ENCODE measurements at regions not wholly inside any gene's neighbourhood (a gene's known extent, or its start where the extent isn't known, plus 50 kb on each side); places are given as distances from the start of the nearest gene placed in this dataset.
"Not testable (repeated sequence)": the region's sequence is repeated elsewhere in the genome, so short reads cannot be mapped to it uniquely, and the experiment has no call there.

GRCh38 chr15:35243758-35244157 is 158.7 kb upstream of the NANOGP8 start:
- Mint-ChIP-seq H3K27ac (ENCODE audit: unreplicated experiment) (no peak overlapping the region), H3K4me3 (no peak overlapping the region), H3K36me3 (ENCODE audit: low read depth) (no peaks in the 10 kb centered on the region), H3K27me3 (ENCODE audit: low read depth) (no peaks in the 10 kb centered on the region), H3K9me3 (no peaks in the 10 kb centered on the region), H3K4me1 (peaks cover 4% of the 10 kb centered on the region)
- no peak for DNase-seq (ENCODE audit: low read depth, low spot score)
- no peak for TF ChIP-seq CTCF (conservative IDR thresholded peaks at IDR 0.05)

GRCh38 chr15:35239693-35240092 is 154.6 kb upstream of the NANOGP8 start:
- H3K27ac Mint-ChIP-seq (ENCODE audit: unreplicated experiment); DNase-seq (ENCODE audit: low read depth, low spot score); H3K27me3 Mint-ChIP-seq (ENCODE audit: low read depth); H3K36me3 Mint-ChIP-seq (ENCODE audit: low read depth); H3K4me1 Mint-ChIP-seq; H3K4me3 Mint-ChIP-seq; H3K9me3 Mint-ChIP-seq: not testable (repeated sequence)

- not testable (repeated sequence) for H3K4me3 Mint-ChIP-seq; H3K9me3 Mint-ChIP-seq; H3K27me3 Mint-ChIP-seq (ENCODE audit: low read depth); H3K27ac Mint-ChIP-seq (ENCODE audit: unreplicated experiment); DNase-seq (ENCODE audit: low read depth, low spot score); H3K4me1 Mint-ChIP-seq; H3K36me3 Mint-ChIP-seq (ENCODE audit: low read depth)
Observed at GRCh38 chr15:35238448-35238847, 153.4 kb upstream of the NANOGP8 start.

- DNase-seq (ENCODE audit: low read depth, low spot score), result no peak
- H3K36me3 Mint-ChIP-seq (ENCODE audit: low read depth), result peaks cover 17% of the 10 kb centered on the region
- H3K27me3 Mint-ChIP-seq (ENCODE audit: low read depth), result no peaks in the 10 kb centered on the region
Observed at GRCh38 chr15:35229085-35229484, 144.0 kb upstream of the NANOGP8 start.

GRCh38 chr15:35218215-35218614 is 133.1 kb upstream of the NANOGP8 start:
- no peaks in the 10 kb centered on the region for H3K27me3 Mint-ChIP-seq (ENCODE audit: low read depth)
- TF ChIP-seq CTCF (conservative IDR thresholded peaks at IDR 0.05), result no peak
- no peaks in the 10 kb centered on the region for H3K36me3 Mint-ChIP-seq (ENCODE audit: low read depth)
- no peak overlapping the region for H3K27ac Mint-ChIP-seq (ENCODE audit: unreplicated experiment)
- peaks cover 10% of the 10 kb centered on the region for H3K4me1 Mint-ChIP-seq
- H3K4me3 Mint-ChIP-seq, result no peak overlapping the region
- no peaks in the 10 kb centered on the region for H3K9me3 Mint-ChIP-seq
- DNase-seq (ENCODE audit: low read depth, low spot score), result no peak

More at GRCh38 chr15:35229085-35229484, 144.0 kb upstream of the NANOGP8 start:
- Mint-ChIP-seq H3K4me3 (no peak overlapping the region), H3K4me1 (no peaks in the 10 kb centered on the region), H3K27ac (ENCODE audit: unreplicated experiment) (no peak overlapping the region), H3K9me3 (peaks cover 24% of the 10 kb centered on the region)
- no peak for TF ChIP-seq CTCF (conservative IDR thresholded peaks at IDR 0.05)

GRCh38 chr15:35215093-35215492 is 130.0 kb upstream of the NANOGP8 start:
- H3K27me3 Mint-ChIP-seq (ENCODE audit: low read depth), result no peaks in the 10 kb centered on the region
- H3K36me3 Mint-ChIP-seq (ENCODE audit: low read depth), result no peaks in the 10 kb centered on the region
- no peaks in the 10 kb centered on the region for H3K9me3 Mint-ChIP-seq
- no peak for DNase-seq (ENCODE audit: low read depth, low spot score)
- no peak overlapping the region for H3K27ac Mint-ChIP-seq (ENCODE audit: unreplicated experiment)
- TF ChIP-seq CTCF (conservative IDR thresholded peaks at IDR 0.05), result no peak
- H3K4me1 Mint-ChIP-seq, result peaks cover 10% of the 10 kb centered on the region
- no peak overlapping the region for H3K4me3 Mint-ChIP-seq

All from neural crest cell (in vitro differentiated cells).